DLD1 (cell line): ENCODE measurements at regions not wholly inside any gene's neighbourhood (a gene's known extent, or its start where the extent isn't known, plus 50 kb on each side); places are given as distances from the start of the nearest gene placed in this dataset.
"Not testable (repeated sequence)": the region's sequence is repeated elsewhere in the genome, so short reads cannot be mapped to it uniquely, and the experiment has no call there.

Source experiments
- in situ Hi-C: cut with HindIII; loops from 2 replicates; pipeline ENCODE4 v1.10.0; 2017; ENCODE audit warnings: low sequenced_read_pairs

DNA sequence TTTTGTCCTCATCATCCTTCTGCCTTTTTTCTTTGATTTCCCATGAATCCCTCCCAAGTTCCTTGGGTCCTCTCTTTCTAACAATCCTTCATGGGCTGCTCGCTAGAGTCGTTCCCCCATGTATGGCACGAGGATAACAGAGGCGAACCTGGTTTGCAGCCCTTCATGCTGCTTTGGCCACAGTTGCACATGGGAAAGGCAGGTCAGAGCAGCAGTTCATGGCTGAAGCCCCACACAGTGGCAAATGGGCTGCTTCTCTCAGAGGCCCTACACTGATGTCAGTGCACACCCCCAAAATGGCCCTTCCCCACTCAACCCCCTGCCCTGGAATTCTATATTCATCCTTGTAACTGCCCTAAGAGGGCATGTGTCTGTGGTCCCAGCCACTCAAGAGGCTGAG lies 335.4 kb upstream of the IGF1R start:
- in situ Hi-C loops, result no loop called here

DNA sequence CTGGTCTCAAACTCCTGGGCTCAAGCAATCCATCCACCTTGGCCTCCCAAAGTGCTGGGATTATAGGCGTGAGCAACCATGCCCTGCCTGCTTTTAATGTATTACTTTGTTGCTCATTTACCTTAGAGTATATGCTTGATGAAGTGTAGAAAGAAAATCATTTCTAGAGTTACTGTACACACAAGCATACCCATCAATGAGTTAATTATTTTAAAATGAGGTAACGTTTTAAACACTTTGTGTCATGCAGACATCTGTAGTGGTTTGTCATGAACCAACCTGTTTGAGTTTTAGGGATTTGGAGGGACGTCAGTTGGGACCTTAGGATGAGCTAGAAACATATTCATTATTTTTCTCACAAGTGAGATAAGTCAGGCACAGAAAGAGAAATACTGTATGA lies 332.4 kb upstream of the IGF1R start:
- in situ Hi-C loops, result no loop called here

DNA sequence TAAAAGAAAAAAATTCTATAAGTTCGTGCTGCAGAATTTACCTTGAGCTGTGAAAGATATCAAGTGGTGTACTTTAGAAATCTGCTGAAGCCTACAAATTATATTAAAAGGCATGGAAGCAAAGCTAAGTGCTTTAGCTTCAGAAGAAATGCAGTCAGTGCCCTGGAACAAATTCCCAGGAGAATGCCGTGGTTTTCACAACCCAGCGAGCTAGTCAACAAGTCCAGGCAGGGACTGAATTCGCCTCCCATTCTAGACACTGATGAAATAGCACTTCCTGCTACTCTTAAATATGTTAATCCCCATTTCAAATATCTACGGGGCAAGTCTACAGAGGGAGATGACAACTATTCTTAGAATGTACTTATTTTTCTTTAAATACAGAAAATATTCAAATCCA lies 326.4 kb upstream of the IGF1R start:
- in situ Hi-C loops, result no loop called here

DNA sequence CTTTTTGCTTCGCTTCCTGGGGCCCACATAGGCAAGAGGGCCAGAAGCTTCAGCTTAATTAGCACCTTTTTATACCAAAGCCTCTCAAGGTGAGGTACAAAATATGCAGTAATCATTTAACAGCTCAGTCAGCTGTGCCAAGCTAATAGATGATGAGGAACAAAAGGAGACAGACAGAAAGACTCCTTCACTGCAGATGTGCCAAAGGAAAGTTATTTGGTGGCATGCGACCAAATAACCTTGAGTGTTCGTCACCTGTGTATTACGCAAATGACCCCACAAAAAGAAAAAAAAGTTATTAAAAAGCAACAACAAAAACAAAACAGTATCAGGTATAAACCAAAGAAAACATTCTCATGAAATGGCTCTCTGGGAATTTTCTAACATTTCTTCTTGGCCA lies 325.8 kb upstream of the IGF1R start:
- in situ Hi-C loops, result no loop called here

DNA sequence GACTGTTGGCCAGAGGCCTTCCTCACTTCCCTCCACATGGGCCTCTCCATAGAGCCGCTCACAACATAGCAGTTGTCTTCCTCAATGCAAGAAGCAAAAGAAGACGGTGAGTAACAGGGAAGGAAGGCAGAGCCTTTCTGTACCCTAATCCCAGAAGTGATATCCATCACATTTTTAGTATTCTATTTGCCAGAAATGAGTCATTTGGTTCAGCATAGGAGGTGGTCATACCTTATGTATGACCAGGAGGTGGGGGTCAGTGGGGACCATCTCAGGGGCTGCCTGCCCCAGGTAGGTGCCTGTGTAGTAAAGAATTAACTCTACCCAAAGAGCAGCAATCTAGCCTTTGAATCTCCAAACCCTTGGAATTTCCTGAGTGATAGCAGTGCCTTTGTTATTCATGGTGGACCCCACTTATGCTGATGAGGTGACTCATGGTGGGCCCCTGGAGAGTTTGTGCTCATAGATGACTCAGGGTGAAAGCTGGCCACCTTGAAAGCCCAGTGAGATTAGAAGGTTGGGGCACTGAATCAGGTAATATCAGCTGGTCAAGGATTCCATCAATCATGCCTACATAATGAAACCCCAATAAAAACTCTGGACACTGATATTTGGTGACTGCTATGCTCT lies 323.9 kb upstream of the IGF1R start:
- in situ Hi-C loops, result no loop called here

DNA sequence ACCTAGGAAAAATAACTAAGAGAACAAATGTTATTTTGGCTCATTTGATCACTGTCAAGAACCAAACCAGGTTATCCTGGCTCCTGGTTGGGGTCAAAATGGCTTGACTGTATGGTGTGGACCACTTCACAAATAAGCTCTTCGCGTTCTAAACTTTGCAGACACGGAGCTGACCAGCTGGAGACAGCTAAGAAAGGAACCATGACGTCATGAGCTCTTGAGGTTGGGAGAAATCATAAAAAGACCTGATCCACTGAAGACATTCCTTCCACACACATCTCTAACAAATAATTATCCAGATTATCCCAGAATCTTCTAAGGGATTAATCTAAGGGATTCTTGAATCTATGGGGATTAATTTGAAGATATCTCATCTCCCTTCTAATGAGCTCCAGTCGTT lies 321.5 kb upstream of the IGF1R start:
- in situ Hi-C loops, result no loop called here

DNA sequence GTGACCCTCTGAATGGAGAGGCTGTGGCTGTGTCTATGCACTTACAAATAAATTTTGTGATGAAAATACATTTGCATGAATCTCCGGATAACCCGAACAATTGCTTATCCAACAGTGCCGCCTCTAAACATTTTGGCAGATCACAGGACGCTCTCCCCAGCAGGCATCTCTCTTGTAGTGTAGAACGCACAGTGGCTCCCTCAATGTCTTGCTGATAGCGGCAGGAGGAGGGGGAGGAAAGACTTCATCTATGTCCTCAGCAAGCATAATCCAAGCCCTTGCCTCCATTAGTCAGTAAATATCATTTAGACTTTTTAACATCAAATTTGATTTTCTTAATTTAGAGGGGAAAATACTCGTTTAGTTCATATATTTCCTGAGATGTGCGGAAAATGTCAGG lies 318.1 kb upstream of the IGF1R start:
- in situ Hi-C loops, result no loop called here

DNA sequence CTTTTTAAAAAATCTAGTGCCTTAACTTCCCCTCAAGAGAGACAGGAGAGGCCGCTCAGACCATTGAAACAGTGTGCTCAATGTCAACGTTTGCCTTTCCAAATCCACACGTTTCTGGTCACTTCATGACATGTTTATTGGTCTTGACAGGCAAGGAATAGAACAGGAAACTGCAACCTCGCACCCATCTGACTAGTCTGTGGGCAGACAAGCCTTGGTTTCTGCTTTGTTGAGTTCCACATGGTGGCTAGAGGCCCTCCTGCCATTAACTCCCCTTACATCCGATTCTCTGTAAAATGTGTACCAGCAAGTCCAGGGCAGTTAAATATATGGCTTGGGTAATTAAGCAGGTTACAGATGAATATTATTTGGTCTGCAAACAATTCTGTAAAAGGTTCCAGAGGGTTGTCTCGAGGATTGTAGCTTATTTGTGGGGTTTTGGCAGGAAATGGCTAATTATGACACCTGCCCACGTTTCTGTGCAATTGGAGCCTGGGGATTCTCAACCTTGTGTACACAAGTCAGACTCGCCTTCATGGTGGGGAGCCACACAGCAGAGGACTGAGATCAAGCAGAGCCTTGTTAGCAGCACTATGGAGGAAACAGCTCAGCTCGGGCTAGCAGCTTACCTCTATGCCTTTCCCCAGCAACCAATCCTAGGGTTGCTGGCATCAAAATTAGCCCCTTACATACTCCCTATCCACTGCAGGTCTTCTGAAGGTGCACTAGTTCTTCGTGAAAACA lies 317.5 kb upstream of the IGF1R start:
- in situ Hi-C loops, result no loop called here

DNA sequence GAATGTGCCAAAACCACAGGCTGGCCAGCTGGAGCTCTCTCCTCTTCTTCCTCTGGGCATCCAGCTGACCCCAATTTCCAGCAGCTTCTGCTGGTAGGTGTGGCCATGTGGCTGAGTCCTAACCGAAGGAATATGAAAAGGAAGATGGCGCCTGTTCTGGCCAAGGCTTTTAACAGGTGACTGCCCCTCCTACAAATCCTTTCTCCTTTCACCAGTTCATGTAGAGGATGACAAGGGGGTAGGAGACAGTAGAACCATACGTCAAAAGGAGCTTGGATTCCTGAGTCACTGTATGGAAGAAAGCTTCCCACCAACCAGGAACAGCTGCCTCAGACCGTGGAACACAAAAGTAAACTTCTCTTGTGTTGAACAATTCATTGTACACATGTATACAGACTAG lies 316.7 kb upstream of the IGF1R start:
- in situ Hi-C loops, result no loop called here

DNA sequence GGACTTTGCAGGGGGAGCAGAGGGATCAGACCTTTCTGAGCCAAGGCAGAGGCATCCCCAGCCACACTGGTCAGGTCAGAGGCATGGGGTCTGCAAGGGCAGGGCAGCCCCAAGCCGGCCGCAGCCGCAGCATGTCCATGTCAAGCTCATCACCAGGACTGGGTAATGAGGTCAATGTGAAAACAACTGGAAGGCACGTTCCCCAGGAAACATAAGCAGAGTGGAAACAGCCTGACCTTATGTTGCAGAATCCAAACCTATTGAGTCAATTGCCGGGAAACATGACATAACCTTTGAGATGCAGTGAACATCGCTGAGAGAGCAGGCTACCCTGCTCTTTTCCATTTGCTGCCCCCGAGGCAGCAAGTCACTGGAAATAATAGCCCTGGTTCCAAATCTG lies 315.1 kb upstream of the IGF1R start:
- in situ Hi-C loops, result no loop called here

DNA sequence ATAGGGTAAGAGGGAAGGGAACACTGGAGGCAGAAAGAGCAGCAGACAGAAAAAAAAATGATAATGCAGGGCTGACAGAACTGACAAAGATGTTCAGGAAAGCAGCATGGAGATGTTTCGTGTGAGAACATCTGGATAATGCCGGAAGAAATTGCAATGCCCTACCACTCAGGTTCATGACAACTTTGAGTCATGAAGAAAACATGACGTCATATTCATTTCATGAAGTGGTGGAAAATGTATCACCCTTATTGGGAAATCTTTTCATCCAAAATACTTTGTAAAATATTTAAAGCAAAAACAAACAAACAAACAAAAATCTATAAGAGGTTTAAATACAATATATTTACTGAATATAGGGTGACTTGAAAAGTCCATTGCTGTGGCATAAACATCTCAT lies 305.4 kb upstream of the IGF1R start:
- in situ Hi-C loops, result no loop called here

DNA sequence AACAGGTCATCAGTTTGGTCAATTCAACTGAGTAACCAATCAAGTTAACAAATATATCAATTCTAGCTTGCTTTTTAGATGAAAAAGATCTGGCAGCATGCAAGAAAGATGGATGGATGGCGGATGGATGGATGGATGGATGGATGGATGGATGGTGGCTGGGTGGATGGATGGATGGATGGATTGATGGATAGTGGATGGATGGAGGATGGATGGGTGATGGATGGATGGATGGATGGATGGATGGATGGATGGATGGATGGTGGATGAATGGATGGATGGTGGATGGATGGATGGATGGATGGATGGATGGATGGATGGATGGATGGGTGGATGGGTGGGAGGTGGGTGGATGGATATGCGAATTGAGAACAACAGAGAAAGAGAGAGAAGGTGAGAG lies 303.7 kb upstream of the IGF1R start:
- in situ Hi-C loops, result no loop called here

DNA sequence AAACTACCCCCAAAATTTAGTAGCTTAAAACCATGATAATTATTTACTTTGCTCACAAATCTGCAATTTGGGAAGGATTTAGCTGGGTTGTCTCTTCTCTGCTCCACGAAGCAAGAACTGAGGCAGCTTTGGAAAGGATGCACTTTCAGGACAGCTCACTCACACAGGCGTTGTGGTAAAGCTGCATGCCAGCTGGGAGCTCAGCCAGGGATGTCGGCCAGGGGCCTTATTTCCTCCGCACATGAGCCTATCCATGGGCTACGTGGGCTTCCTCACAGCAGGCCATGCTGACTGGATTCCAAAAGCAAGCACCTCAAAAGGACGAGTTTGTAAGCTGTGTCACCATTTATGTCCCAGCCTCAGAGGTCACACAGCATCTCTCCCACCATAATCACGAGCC lies 301.3 kb upstream of the IGF1R start:
- in situ Hi-C loops, result no loop called here

DNA sequence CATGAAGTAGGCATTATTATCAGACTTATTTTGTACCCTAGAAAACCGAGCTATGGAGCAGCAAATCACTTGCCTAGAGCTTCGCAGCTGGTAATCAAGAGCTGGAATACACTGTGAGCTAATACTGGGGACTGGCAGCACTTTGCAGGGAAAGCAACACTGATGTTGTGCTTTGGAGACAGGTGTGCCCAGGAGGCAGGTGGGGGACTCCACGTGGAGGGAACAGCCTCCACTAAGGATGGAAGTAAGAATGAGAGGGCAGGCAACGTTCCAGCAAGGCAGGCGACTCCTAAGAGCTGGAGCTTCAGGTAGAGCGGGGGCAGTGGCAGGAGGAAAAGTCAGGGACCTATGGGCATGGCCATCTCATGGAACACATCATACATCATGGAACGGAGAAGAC lies 300.5 kb upstream of the IGF1R start:
- in situ Hi-C loops, result no loop called here

DNA sequence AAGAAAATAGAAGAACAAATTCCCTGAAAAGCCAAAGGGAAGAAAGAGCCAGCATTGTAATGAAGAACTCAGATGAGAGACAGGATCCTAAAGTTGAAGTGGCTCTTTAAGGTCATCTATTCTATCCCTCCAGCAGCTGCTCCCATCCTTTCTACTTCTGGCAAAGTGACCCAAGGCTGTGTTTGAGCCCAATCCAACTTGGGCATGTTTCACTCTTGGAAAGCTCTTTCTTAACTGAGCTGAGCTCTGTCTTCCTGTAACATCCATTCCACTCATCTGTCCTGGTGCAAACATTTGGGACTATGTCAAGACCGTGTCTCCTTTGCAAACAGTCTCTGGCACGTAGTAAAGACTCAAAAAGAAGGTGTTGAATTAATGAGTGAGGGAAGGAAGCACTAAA lies 298.1 kb upstream of the IGF1R start:
- in situ Hi-C loops, result no loop called here

DNA sequence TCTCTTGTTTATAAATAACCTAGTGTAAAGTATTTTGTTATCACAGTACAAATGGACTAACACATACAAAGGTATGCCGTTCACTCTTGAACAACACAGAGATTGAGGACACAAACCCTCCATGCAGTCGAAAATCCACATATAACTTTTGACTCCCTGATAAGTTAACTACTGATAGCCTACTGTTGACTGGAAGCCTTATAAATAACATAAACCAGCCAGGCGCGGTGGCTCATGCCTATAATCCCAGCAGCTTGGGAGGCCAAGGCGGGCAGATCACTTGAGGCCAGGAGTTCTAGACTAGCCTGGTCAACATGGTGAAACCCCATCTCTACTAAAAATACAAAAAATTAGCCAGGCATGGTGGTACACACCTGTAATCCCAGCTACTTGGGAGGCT lies 290.1 kb upstream of the IGF1R start:
- in situ Hi-C loops, result not testable (repeated sequence)

DNA sequence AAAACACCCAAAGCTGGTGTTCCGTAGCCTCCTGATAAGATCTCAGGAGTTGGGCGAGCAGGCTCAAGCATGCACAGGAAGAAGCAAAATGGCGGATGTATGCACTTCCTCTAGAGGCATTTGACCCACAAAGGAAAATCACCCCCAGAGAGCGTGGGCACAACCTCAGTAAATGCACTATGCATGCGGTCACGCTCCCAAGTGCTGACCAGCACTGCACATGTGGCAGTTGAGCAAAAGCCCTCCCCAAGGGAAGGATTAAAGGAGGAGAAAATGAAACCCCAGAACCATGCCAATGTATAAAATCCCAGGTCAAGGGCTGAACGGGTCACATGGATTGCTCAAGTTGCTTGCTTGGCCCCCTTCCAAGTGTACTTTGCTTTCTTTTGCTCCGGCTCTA lies 289.4 kb upstream of the IGF1R start:
- in situ Hi-C loops, result no loop called here

DNA sequence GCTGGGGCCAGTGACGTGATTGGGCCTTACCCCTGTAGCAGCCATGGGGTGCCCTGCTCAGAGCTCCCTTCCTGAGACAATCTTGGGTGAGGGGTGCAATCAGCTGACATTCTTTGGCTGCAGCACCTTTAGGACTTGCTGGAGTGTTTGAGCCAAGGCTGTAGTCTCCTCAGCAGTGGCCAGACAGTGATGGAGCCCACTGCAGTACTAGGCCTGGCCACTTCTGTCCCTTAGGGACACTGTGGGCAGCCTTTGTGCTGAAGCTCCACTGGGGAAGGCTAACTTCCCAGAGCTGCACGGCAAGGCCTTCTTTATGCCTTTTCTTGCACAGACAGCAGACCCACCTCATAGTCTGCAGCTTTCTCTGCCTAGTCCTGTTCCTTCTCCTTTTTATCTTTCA lies 284.9 kb upstream of the IGF1R start:
- in situ Hi-C loops, result no loop called here

DNA sequence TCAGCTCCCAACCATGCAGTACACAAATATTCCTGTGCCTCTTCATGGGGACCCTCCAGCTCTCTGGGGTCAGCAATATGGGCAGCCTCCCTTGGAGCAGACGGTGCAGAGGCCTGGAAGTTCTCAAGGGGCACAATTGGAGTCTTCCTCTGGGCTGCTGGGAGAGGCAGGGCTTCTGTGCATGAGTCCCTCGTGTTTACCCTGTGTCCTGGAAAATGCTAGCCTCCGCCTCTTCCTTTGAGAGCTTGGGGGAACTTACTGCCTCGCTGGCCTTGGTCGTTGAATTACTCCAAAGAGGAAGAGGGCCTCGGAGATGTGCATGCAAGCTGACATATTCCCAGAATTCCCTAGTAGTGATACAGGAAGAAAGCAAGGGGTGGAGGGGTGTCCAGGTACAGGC lies 284.4 kb upstream of the IGF1R start:
- in situ Hi-C loops, result no loop called here

DNA sequence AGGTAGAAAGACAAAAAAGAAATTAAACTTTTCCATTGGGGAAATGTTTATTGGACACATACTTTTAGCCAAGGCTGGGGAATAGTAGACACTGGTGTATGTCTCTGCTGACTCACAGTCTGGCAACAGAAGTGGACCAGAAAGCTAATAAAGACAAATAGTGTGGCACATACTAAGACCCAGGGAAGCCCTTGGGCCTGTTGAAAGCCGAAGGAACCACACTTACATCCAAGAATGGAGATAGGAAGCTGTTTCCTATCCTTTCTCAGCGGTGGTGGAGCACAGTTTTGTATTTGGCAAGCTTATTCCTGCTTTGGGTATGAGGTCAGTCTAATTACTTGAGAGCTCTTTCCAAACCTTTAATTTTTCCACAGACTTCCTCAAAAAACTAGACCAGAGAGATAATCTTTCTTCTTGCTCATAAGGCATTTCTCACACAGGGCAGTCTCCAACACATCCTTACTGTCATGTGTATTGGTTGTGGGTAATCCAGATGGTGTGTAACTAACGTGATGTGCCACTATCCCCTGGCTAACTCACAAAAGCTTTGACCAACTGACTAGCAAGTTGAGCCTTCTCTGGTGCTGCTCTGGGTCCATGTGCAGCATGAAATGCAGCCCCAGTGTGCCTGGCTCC lies 279.1 kb upstream of the IGF1R start:
- in situ Hi-C loops, result no loop called here

DNA sequence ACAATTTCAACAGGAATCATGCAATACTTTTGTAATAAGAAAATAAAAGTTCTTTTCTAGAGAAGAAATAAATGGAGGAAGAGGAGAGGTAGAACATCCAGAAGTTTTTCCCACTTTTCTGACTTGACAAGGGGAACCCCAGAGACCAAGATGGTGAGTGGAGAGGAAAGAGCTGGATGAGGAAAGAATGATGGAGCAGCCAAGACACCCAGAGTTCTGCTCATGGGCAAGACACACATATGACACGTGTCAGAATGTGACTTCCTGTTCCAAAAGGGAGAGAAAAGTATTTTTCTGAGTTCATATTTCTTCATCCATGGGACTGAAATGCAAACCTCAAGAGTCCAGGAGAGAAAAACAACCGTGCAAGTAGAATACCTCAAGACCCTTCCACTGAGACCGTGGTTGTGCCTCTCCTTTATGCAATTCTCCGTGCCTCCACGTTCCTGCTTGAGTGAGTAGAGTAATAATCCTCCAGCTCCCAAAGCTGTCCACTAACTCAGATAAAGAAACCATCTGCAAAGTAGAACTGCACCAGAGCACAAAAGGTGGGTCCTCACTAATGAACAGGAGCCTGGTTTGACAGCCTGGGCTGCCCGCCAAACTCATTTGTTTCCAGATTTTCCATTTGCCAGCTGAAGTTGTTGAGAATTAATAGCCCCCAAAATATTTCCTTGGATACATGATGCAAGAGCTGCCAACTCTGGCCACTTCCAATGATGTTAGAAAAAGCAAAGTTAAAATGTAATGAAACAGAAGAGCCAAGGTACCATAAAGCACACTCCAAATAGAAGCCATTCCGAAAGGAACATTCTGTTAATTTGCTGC lies 272.6 kb upstream of the IGF1R start:
- in situ Hi-C loops, result no loop called here

DNA sequence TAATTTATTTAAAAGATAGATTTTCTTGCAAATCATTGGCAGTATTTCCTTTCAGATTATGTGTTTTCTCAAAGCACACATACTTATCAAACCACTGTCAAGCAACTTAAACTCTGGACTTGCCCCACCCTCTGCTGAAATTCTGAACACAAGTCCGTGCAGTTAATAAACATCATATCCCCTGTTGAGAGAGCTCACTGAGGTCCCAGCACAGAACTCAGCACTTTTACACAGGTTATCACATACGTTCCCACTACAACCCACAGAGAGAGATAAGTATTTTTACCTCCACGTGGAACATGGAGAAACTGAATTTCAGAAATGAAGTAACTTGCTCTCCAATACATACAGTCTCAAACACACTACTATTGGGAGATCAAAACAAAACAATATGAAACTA lies 267.6 kb upstream of the IGF1R start:
- in situ Hi-C loops, result no loop called here
